ENCODE measurements at regions not wholly inside any gene's neighbourhood (a gene's known extent, or its start where the extent isn't known, plus 50 kb on each side); places are given as distances from the start of the nearest gene placed in this dataset.
"Not testable (repeated sequence)": the region's sequence is repeated elsewhere in the genome, so short reads cannot be mapped to it uniquely, and the experiment has no call there.

DNA sequence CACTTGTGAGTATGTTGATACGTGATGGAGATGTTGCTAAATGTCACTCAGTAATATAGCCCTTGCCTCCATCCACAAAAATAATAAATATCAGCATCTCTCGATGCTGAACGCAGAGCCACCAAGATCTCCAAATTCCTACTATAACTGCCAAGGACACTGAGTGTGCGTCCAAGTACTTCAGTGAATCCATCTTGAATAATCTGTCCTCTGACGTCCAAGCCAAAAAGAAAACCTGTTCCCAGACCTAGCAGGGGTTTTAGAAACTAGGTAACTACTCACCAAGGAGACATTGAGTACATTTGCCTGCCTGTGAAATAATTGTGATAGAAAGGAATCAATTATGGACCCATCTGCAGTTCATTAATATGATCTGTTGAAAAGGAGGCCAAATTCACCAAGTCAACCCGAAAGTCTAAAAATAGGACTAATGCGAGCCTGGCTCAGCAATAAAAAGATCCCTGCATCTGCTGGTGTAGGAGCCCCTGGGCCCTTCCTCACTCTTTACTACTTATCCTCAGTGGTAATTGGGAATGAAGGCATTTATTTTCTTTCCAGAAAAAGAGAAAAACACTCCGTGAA is 226.9 kb upstream of the IRF2BP2 start:
- no peak for DNase-seq

DNA sequence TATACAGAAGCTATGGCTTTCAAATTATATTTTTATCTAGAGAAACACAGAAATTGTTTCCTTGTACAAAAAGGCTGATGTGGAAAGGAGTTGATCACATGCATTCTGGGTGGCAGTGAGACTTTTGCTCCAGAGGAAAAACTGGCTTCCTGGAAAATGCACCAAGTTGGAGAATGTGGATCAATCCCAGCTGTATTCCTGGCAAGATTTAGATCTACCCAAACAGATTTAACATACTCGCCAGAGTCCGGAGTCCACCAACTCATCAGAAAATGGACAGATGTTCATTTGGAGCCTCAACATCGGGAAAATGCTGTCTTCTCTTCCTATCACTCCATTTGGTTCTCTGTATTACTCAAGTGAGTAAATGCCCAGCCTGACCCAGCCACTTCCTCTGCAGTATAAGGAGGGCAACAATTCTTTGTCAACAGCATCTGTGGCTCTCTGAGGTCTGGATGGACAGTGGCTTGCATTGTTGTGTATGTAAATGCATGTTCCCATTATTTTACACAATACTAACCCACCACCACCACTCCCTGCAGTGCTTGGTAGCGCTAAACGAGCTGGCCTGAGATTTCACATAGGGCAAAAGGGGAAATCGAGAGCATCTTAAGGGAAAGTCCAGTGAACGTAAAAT is 226.2 kb upstream of the IRF2BP2 start:
- no peak for DNase-seq

DNA sequence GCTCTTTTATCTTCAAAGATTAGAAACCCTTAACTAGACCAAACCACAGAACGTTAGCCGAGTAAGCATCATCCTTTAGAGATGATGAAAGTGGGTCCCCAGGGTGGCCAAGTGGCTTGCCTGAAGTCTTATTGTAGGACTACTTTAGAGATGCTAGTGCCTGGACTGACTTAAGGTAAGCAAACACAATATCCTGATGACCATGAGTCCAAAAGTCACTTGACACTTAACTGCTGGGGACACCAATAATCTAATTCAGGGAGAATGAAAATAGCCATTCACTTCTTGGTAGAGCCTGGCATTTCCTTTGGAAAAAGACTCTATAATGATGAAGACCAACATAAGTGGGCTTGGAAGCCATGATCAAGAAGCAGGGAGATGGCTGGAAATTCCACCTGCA is 225.3 kb upstream of the IRF2BP2 start:
- DNase-seq, result no peak

DNA sequence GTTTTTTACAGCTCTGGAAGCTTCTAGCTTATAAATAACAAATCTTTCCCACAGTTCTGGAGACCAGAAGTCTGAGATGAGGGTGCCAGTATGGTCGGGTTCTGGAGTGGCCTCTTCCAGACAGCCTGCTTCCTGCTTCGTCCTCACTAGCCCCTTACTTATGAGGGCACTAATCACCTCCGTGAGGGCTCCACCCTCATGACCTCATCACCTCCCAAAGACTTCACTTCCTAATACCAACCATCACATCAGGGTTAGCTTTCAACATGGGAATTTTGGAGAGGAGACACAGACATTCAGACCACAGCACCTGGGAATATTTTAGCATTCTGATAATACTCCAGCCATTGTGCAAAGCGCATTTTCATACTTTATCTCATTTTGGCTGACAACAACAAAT is 223.7 kb upstream of the IRF2BP2 start:
- no peak for DNase-seq

DNA sequence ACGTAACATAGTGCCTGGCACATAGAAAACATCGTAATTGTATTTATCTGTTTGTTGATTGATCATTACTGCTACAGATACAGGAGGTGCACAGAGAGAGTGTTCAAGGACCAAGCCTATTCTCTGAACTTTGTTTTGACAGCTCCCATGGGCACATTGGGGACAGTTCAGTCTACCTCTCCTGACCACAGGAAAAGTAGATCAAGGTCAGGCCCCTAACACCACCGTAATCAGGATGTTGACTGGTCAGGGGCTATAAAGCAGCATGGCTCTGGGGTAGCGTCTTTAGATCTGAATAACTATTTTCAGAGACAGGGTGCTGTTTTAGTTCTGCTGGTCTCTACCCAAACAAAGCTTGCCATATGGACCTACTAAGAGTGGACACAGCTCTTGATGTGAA is 223.1 kb upstream of the IRF2BP2 start:
- no peak for DNase-seq

DNA sequence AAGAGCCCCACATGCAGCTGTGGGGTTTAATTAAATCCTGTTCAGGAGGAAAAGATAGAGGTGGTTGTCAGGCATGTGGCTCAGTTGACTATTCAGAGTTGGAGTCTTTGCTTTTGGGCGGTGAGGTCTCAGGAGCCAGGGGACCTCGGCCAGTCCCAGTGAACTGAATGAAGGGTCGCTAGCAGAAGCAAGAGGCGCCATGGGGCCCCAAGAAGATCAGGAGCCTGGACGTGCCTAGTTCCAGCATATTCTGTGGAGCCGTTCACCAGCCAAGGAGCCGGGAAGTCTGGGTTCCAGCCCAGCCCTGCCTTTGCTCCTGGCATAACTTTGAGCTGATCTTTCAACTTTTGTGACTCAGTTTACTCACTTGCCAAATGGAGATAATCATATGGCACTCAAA is 217.7 kb upstream of the IRF2BP2 start:
- no peak for DNase-seq

DNA sequence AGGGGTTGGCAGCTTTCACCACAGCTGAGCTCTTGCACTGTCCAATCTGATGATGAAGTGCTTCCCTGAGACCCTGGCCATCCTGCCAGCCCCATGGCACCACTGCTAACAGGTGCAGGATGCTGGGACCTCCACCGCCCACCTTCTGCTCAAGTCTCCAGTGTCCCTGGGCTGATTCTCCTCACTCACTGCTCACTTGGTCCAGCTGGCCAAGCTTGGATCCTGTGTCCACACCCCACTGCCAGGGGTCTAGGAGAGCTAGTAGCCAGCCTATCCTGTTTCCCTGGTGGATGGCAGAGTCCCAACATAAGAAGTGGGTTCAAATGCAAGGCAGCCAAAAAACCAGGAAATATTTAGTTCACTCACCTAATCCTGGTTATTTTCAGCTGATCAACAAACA is 217.2 kb upstream of the IRF2BP2 start:
- no peak for DNase-seq

DNA sequence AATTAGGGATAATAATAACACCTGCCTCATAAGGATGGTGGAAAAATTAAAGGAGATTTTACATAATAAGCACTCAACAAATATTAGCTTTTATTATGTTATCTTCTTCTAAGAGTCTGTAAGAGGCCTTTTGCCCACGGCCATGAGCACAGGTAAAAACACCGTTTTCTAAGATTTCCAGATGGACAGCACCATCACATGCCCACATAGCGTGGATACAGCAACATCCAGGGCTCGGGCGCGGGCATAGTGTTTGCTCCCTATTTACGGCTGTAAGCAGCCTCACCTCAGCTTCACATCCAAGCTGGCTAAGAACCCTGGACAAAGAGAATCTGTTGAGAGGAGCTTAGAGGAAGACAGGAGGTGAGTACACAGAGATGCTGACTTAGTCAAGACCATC is 216.4 kb upstream of the IRF2BP2 start:
- DNase-seq, result no peak

DNA sequence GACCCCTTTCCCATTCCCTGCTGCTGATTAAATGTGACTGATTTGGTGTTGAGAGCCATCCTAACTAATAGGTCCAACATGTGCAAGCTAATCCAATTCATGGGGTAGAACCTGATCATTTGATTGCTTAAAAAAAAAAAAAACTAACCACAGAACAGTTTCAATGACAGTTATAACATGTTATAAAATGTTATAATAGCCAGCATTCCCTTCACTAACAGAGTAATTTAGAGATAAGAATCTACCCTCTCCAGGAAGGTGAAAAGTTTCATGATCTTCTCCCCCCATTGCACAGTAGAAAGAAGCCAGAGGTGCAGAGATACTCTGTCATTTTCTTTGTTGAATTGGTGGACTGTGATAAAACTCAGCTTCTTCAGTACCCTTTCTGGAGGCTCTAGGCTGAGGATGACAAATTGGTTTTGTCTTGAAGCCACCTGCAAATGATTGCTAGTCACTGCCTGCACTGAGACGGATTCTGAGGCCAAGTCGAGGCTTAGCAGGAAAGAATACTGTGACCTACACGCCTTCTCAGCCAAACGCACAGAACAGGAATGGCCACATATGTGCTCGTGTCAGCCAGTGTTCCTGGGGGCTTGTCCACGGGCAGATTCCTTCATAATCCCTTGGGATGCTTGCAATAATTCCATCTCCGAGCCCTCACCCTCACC is 215.7 kb upstream of the IRF2BP2 start:
- no peak for DNase-seq

DNA sequence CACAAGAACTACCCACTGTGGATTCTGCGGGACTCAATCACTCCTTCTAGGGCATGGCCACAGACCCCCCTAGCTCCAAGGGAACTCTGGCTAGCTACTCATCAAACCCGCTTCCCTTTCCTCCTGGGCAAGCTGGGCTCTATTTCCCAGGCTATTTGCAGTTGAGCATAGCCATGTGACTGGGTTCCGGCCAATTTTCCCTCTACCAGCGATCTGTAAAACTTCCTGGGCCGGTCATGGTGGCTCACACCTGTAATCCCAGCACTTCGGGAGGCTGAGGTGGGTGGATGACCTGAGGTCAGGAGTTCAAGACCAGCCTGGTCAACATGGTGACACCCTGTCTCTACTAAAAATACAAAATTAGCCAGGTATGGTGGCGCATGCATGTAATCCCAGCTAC is 214.9 kb upstream of the IRF2BP2 start:
- DNase-seq, result not testable (repeated sequence)

DNA sequence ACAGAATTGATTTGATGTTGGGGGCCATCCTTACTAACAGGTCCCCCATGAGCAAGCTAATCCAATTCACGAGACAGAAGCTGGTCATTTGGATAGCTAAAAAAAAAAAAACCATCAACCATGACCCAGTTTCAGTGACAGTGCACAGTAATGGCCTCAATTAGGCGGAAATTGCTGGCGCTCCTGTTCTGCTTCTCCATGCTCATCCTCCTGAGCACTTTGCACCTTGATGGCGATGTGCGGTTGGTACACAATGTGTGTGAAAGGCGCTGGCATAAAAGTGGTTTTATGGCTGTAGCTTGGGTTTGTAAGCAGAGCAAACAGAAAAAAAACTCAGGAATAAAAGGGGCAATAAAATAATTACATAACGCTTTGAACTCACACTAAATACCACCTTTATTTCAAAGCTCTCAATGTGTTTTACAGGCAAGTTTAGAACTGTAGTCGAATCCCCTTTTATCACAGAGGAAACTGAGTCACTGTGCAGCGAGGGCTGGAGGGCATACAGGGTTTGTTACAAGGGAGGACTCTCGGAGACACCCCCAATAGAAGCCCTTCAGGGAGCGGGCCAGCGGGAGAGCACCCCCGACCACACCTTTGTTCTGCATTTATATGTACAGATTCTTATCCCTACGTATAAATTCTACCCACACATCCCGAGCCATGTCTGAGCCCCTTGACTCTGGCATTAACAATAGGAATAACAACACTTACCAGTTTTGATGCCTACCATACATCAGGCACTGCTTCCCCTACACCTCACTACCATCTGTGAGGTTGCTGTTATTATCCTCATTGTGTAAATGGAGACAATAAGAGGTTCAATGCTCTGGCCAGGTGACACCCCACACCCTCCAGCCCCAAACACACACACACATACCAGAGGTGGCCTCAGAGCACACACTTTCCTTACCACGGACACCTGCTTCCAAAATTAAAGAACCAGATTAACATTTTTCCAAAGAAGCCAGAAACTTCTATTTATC is 213.5 kb upstream of the IRF2BP2 start:
- no peak for DNase-seq

DNA sequence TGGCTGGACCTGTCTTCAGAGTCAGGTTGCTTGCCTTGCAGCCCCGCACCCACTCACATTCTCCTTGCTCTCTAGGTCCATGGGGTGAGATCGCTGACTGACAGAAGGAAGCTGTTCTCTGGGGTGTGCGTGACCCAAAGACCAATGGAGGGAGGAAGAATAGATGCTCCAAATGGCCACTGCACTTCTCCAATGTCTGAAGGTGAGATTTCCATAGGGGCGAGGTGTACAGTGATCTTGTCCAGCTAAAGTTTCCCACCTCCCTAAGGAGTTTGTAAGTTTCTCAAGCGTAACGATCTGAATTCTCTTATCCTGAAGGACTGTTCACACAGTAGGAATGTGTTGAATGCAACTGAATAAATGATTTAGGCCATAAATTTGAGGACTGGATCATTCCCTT is 211.9 kb upstream of the IRF2BP2 start:
- DNase-seq, result no peak

DNA sequence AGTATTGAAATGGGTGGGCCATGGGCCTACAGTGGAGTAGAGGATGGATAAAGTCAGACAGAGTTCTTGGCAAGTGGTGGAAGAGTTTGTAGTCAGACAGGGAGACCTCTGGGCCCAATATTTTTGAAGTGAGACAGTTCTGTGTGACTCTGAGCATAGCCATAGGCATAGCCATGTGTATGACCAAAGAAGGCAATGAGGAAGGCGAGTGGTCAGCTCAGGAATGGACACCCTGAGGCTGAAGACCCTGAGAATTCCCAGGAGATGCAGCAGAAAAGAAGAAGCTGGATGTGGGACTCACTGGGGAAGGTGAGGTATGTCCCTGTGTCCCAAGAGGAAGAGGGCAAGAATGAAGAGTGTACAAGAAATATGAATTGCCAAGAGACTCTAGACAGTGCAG is 210.6 kb upstream of the IRF2BP2 start:
- no peak for DNase-seq

DNA sequence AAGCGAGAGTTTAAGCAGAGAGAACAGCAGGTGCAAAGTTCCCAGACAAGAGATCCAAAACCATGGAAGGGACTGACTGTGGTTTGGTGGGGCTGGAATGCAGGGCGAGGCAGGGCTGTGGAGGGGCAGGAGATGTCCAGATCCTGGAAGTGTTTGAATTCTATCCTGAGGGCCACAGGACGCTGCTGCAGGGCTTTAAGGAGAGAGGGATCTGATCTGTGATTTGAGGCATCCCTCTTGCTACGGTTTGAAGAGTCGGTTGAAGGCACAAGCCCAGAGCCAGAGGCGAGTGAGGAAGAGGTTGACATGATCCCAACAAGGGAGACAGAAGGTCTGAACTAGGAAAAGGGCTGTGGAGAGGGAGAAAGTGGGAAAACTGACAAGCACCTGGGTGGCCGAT is 209.9 kb upstream of the IRF2BP2 start:
- DNase-seq, result not testable (repeated sequence)

DNA sequence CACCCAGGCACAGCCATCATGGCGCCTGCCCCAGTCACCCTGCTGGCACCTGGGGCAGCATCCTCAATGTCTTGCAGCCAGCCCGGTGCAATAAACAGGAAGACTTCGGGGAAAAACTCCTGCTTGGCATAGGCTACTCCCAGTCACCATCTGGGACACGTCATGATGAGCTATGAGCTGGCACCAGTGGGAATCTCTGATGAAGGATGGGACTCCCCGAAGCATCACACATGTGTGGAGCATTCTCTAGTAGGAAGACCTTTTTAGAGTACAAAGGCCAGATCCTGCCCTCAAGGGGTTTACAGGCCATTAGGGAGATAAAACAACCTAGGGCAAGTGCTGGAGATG is 208.0 kb upstream of the IRF2BP2 start:
- not testable (repeated sequence) for DNase-seq

DNA sequence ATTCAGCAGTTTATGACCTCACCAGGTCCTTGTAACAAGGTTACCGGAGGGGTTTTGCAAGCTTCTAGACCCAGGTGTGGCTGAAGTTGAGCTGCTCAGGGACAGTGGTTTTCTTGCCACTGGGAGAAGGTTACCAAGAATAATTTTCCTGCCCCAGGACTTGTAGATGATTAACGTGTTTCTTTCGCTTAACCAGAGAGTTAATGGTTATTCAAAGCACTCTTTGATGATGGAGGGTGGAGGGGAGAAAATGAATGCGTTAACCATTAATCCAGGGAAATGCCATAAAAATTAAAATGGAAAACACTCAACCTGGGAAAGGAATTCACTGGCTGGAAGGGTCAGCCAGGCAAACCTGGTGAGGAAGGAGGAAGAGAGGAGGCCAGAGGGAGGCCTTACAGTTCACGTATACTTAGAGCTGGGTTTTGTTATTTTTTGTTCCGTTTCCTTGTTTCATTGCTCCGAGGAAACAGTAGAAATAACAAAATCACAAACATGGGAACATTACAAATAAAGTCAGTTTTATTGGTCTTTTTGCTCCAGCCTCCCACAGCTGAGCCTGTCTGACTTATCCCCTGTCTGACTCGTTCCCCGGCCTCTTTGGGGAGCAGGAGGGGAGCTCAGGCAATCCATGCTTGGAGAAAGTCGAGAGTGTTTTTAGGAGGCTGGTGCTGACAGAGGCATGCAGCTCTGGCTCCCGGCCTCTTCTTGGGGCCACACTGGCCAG is 207.5 kb upstream of the IRF2BP2 start:
- DNase-seq, result not testable (repeated sequence)

DNA sequence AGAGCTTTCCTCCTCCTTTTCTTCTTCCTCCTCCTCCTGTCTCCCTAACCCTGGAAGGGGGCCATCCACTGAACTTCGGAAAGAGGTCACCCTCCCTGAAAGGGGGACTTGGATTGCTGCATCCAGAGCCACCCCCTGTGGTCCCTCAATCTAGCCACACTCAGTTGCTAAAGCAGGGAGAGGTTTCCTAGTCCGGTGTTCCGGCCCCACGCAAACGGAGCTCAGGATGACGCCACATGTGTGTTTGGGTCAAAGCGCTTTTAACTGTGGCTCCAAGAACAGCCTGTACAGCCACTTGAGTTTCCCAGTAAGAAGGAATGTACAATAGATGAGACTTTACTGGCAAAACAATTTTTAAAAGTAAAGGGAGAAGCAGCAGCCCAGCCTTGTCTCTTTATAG is 206.9 kb upstream of the IRF2BP2 start:
- DNase-seq, result not testable (repeated sequence)

DNA sequence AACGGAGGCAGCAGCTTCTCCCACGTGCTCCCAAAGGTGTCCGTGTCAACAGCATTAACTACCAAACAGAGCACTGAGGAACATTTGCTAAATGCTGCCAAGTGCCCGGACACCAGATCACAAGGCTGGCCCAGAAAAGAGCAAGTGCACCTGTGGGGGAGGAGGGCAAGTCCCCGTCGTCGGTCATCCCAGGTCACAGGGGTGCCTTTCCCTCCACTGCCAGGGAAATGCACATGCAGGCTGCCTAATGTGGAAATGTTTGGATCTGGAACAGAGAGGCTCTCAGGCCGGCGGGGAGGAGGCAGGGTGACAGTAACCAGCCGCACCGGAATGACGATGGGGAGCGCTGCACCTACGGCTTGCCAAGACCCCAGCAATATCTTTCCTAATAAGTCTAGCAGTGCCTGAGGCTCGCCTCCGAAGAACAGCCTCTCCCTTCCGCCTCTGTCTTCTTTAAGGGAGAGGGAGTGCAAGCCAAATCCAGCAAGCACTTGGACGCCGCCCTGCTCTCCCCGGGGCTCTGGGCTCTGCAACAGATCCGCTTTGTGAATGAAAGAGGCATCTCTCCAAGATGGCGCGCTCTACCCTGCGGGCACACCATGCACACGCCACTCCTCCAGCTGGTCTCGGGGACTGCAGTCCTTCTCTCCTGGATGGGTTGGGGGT is 206.3 kb upstream of the IRF2BP2 start:
- DNase-seq, result not testable (repeated sequence)

DNA sequence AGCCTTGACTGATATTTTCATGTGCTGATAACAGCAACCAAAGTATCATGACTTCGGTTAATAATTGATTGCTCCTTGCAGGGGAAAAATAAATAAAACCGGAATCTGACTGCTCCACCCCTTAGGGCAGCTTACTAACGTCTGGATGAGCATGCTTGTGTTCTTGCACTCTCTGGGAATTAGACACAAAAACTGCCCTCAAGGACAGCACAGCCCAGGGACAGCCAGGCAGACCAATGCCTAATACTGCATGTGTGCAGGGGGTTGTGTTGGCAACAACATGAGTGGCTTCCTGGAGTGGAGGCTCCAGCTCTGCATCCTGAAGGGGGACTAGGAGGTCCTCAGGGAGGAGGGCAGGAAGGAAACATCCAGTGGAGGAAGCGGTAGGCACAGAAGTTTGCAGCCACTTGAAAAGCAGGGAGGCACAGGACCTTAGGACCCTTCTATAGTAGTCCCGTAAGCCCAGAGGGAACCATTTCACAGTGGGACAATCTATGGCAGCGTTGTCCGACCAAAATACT is 205.4 kb upstream of the IRF2BP2 start:
- not testable (repeated sequence) for DNase-seq

DNA sequence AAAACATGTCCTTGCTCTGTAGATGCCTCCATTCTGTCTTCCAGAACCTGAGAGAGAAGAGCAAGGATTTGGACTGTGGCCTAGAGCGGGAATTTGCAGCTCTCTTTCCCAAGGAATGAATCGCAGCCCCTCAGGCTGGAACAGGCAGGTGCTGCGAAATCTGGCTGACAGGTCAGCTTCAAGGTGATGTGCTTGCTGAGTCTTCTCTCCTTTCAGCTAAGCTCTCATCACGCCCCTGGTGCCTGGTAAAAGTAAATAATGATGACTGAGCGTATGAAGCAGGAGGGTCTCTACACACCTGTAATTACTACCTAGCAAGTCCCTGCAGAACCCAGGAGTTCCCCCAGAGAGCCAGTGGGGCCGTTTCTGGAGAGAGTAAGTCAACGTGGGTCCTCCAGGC is 204.3 kb upstream of the IRF2BP2 start:
- not testable (repeated sequence) for DNase-seq

DNA sequence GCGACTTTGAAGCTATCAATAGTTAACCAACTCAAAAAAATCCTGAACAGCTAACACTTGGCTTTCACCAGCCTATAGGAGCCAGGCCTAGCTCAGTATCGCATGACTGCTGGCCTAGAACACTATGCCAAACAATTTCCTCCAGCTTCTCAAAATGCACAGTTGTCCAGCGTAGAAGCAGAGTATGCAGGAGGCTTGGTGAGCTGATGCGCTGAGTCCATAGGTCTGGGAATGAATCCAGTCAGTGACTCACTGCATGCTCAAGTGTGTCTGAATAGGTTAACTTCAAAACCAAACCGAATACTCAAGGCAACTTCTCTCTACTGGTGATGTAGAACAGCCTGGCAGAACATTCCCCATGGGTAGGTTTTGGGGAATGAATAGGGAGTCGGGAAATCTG is 201.8 kb upstream of the IRF2BP2 start:
- not testable (repeated sequence) for DNase-seq

DNA sequence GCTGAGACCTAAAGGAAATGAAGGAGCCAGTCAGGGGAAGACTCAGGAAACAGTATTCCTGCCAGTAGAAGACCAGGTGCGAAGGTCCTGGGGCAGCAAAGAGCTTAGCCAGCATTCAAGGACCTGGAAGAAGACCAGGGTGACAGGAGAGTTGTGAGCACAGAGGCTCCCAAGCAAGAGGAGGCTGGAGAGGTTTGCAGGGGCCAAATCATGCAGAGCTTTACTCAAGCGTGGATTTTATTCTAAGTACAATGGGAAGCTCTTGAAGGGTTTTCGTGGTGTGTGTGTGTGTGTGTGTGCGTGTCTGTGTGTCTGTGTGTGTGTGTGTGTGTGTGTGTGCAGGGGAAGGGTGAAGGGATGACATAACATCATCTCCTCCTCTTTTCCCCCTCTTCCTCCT is 200.7 kb upstream of the IRF2BP2 start:
- not testable (repeated sequence) for DNase-seq

Measured in activated T-cell treated with anti-CD3 and anti-CD28 coated beads, Interleukin-2, amount 50 U/mL, for 1 hour (primary cell).